Prostate gland (tissue), 2 donors: ENCODE measurements at regions not wholly inside any gene's neighbourhood (a gene's known extent, or its start where the extent isn't known, plus 50 kb on each side); places are given as distances from the start of the nearest gene placed in this dataset.

Experiments used
- CTCF ChIP-seq, 4 experiments: fragments of 200-600 bp in 2 of 4; fragments of 450-650 bp in 2 of 4; sonication (generic) in 2 of 4; IDR thresholded peaks; 1 replicate in 3 of 4; 2 replicates in 1 of 4; pipeline ENCODE4 v1.5.1; 2016 to 2019; ENCODE audit warnings: antibody characterized with exemption in 4 of 4, mild to moderate bottlenecking in 2 of 4, moderate library complexity in 2 of 4
- POLR2A ChIP-seq: fragments of 450-650 bp; IDR thresholded peaks from one replicate; pipeline ENCODE4 v1.6.1; 2016; ENCODE audit warnings: antibody characterized with exemption, mild to moderate bottlenecking
- POLR2AphosphoS5 ChIP-seq: sonication (generic); formaldehyde crosslinking; IDR thresholded peaks from one replicate; pipeline ENCODE4 v1.6.1; 2017; ENCODE audit warnings: antibody characterized with exemption

- TF ChIP-seq CTCF (IDR thresholded peaks at IDR 0.05) (no peak), POLR2A (no peak), POLR2AphosphoS5 (no peak)
Measured at GRCh38 chrX:45771560-45772340, 571.1 kb upstream of the DIPK2B start.
